ENCODE measurements at regions not wholly inside any gene's neighbourhood (a gene's known extent, or its start where the extent isn't known, plus 50 kb on each side); places are given as distances from the start of the nearest gene placed in this dataset.

- no peak for DNase-seq
These were observed 86.6 kb upstream of the LINC01488 start for GRCh38 chr11:69394869-69395246.

GRCh38 chr11:69395287-69395686 lies 86.2 kb upstream of the LINC01488 start:
- no peak for DNase-seq

- DNase-seq = no peak
These were observed 85.2 kb upstream of the LINC01488 start for GRCh38 chr11:69396051-69396947.

- DNase-seq = no peak
These were observed 84.5 kb upstream of the LINC01488 start for GRCh38 chr11:69396948-69397307.

- DNase-seq = no peak
These were observed 83.7 kb upstream of the LINC01488 start for GRCh38 chr11:69397732-69398131.

DNA sequence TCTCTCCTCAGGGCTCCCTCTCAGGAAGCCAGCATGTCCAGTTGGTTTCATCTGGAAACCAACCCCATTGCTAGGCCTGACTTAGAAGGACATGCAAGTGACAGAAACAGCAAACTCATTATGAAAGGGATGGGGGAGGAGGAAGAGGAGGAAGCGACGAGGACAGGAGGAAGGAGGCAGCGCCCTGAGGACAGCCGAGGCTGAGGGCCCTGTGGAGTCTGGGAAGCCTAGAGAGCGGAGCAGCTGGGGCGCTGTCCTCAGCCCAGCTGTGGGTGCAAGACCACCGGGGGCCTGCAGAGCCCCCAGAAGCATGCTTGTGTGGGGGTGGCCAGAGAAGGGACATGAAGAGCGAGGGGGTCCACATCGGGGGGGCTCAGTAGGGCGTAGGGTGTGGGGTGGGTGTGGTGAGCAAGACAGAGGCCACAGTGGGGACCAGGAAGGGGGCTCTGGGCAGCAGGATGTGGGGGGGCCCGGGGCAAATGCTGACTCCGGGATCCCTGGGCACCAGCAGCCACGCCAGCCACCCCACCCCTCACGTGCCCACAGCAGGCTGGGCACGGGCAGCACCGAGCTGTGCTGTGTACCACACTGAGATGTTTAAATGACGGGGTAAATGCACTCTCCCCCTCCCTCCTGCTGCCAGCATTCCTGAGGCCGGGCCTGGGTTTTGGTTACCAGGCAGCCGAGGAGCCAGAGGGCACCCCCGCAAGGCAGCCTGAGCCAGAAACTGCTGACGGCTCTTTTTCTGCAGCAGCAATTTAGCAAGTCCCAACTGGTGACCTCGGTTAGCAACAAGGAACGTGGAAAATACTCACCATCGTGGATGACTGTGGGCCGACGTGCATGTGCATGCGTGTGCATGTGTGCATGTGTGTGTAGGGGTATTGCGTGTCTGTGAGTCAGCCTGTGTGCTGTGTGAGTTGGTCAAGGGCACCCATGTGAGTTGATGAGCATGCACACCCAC lies 82.7 kb upstream of the LINC01488 start:
- no peak for DNase-seq

DNA sequence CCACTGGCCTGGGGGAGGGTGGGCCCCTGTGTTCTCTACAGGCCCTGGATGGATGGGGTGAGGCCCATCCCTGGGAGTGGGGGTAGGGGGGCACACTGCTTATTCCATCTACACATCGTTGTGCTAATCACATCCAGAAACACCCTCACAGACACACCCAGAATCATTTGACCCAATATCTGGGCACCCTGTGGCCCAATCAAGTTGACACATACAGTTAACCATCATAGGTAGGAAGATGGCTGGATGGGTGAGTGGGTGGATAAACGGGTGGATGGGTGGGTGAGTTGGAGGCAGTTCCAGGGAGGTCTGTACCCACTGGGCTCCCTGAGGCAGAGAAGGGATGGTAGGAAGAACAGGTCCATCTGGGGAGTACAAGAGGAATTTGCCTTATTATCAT lies 81.3 kb upstream of the LINC01488 start:
- no peak for DNase-seq

- no peak for DNase-seq
These were observed 80.5 kb upstream of the LINC01488 start for GRCh38 chr11:69400771-69401590.

GRCh38 chr11:69401715-69402114 lies 79.7 kb upstream of the LINC01488 start:
- DNase-seq = no peak

GRCh38 chr11:69402251-69402887 lies 79.1 kb upstream of the LINC01488 start:
- DNase-seq = no peak

GRCh38 chr11:69403556-69404215 lies 77.8 kb upstream of the LINC01488 start:
- DNase-seq = no peak

DNA sequence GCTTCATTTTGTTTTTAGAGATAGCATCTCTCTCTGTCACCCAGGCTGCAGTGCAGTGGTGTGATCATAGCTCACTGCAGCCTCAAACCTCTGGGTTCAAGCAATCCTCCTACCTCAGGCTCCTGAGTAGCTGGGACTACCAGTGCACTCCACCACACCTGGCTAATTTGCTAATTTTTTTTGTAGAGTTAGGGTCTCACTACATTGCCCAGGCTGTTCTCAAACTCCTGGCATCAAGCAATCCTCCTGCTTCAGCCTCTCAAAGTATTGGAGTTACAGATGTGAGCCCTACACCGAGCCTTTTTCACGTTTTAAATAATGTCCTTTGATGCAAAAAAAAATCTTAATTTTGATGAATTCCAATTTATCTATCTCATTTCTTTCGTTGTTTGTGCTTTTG lies 75.4 kb upstream of the LINC01488 start:
- DNase-seq = no peak

DNA sequence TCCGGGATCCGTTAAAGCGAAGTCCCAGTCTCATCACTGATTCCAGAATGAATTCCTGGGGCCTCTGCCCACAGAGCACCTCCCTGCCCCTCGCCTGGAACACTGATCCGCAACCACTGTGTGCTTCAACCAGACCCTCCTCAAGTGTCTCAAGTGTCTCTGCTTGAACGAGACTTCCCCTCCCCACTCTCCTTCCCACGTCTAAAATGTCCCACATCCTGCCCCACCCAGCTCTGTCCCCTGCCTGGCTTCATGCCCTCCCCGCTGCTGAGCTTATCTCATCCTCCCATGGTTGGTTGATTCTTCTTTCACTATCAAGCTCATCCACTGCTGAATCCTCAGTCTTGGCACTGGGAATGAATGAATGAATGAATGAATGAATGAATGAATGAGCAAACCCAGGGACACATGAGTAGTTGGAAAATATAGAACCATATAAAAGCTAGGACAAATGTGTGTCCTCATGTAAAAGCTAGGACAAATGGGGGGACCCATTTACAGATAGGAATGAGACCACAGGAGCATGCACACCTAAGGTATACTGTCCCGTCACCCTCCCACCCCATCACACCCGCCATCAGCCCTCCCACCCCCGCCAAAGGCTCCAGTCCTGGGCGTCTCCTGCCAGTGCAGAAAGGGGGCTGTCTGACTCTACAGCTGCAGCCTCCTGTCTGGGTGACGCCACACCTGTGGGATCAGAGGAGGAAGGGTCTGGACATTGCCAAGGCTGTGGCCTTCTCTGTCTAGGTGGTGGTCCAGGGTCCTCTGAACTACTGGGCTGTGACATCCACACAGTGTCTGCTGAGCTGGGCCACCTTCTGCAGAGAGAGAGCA lies 71.4 kb upstream of the LINC01488 start:
- DNase-seq = no peak

GRCh38 chr11:69411257-69411924 lies 70.1 kb upstream of the LINC01488 start:
- no peak for DNase-seq

GRCh38 chr11:69413015-69413801 lies 68.3 kb upstream of the LINC01488 start:
- no peak for DNase-seq

DNA sequence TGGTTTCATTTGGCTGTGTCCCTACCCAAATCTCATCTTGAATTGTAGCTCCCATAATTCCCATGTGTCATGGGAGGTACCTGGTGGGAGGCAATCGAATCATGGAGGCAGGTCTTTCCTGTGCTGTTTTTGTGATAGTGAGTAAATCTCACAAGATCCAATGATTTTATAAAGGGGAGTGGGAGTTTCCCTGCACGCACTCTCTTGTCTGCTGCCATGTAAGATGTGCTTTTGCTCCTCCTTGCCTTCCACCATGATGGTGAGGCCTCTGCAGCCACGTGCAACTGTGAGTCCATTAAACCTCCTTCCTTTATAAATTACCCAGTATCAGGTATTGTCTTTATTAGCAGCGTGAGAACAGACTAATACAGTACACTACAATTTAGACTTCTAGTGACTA lies 67.5 kb upstream of the LINC01488 start:
- no peak for DNase-seq

- no peak for DNase-seq
These were observed 66.7 kb upstream of the LINC01488 start for GRCh38 chr11:69414773-69415187.

DNA sequence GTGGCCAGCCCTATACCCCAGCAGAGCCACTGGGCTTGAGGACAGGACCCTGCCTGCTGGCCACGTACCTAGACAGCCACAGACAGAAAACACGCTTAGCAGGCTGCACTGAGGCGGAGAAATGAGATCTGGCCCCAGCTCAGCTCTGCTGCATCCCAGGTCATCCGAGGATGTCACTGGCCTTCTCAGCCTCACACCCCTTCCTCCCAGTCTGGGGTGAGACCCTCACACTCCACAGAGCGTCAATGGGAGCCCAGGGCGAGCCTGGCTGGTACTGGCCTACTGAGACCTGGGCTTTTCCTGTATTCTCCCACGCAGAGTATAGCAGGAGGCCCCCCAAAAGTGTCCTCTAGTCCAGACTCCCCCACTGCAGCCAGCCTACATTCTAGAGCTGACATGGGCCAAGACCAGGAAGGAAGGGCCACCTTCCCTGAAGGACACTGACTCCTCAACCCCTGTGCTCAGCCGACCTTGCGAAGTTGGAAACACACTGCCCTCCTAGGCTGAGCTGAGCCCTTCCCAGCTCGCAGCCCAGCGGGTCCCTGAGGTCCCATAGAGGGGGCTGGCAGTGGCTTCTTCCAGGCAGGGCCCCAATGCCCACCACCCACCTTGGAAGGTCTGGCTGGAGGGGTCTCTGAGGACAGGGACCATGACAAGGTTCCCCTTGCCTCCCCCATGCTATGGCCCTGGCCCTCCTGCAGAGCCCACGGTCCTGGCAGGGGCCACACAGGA lies 65.9 kb upstream of the LINC01488 start:
- DNase-seq = no peak

- no peak for DNase-seq
These were observed 65.3 kb upstream of the LINC01488 start for GRCh38 chr11:69416143-69416515.

Data from CD4-positive, alpha-beta T cell treated with Interleukin-1 beta for 1 hour (primary cell).